ENCODE measurements at regions not wholly inside any gene's neighbourhood (a gene's known extent, or its start where the extent isn't known, plus 50 kb on each side); places are given as distances from the start of the nearest gene placed in this dataset.

DNA sequence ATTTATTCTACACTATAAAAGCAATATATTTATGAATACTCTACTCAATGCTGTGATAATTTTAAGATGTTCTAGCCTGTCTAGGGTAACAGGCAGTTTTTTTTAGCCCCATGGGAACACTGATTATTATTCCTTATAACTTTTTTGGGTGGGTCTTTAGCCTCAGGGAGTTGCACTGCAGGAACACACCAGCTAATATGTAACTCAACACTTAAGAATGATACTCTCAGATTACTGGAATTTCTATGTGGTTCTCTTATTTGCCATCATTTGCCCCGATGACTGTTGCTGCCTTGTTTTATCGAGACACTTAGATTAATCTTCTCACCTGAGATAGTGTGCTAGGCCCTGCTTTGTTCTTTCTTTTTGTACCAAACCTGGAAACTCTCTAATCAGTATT, 396.9 kb upstream of the SLITRK1 start:
- TF ChIP-seq POLR2AphosphoS5 (IDR thresholded peaks at IDR 0.05) (no peak), CTCF (IDR thresholded peaks at IDR 0.05) (no peak)

Data from stomach (tissue), 4 donors.